HCT116 (cell line): ENCODE measurements at regions not wholly inside any gene's neighbourhood (a gene's known extent, or its start where the extent isn't known, plus 50 kb on each side); places are given as distances from the start of the nearest gene placed in this dataset.

Source experiments
- ATAC-seq: fragments of 200-7000 bp; cut with Tn5 transposase; 2 replicates; pipeline ENCODE4 v1.9.1; 2020; ENCODE audit warnings: mild to moderate bottlenecking, moderate library complexity
- BruUV-seq: library from RNA; stranded (reverse); fragments of 400-500 nt; replicated peaks from 2 replicates; lab custom pipeline; 2021; lab: Mats Ljungman, UMichigan
- CTCF ChIA-PET: fragments of 300-600 bp; sonication (Branson Sonifier 250); formaldehyde crosslinking; loops from one replicate; lab custom pipeline; 2021; ENCODE audit warnings: antibody characterized with exemption; lab: Charles Lee
- POLR2A ChIA-PET: fragments of 300-600, 350-600 bp; sonication (Branson Sonifier 250); formaldehyde crosslinking; loops from one replicate; lab custom pipeline; 2021; ENCODE audit warnings: antibody characterized with exemption; lab: Charles Lee
- RAD21 ChIA-PET, 2 experiments: fragments of 300-600 bp; sonication (Branson Sonifier 250); formaldehyde crosslinking; loops; one replicate each; lab custom pipeline; 2023; ENCODE audit warnings: low total read pairs in 2 of 2; ENCODE audit not compliant: uncharacterized antibody in 2 of 2, unreplicated experiment in 2 of 2, low non-redundant PET in 1 of 2; lab: Charles Lee
- DNase-seq: peaks from one replicate; pipeline ENCODE4 v3.0.0-alpha.2; 2010; ENCODE audit warnings: low read depth, low spot score
- H2AFZ ChIP-seq: fragments of 200-600 bp; shearing (Covaris generic), sonication (generic); 2 replicates; pipeline ENCODE4 v1.6.1; 2017; ENCODE audit warnings: low read depth, mixed run types, mixed read lengths, antibody characterized with exemption, low read length; ENCODE audit not compliant: poor library complexity, severe bottlenecking
- H3K27ac ChIP-seq: 2 replicates; pipeline ENCODE4 v1.5.1; 2012; ENCODE audit warnings: low read depth, low read length
- H3K27me3 ChIP-seq: fragments of 200-600 bp; sonication (generic); 2 replicates; pipeline ENCODE4 v1.6.1; 2016; ENCODE audit warnings: mixed run types, low read length, mixed read lengths; ENCODE audit not compliant: insufficient read depth
- H3K36me3 ChIP-seq, 2 experiments: fragments of 200-500 bp in 1 of 2; fragments of 200-600 bp in 1 of 2; sonication (Bioruptor generic) in 1 of 2; sonication (generic) in 1 of 2; 2 replicates each; pipeline versions ENCODE4 v1.5.1 to v1.6.1; 2014 to 2016; ENCODE audit warnings: low read length in 2 of 2, inconsistent platforms in 1 of 2, mixed read lengths in 1 of 2, mixed run types in 1 of 2; ENCODE audit not compliant: insufficient read depth in 2 of 2, control insufficient read depth in 1 of 2
- H3K4me1 ChIP-seq, 2 experiments: fragments of 200-600 bp in 1 of 2; sonication (generic) in 1 of 2; 2 replicates each; pipeline versions ENCODE4 v1.5.1 to v1.6.1; 2012 to 2017; ENCODE audit warnings: low read length in 2 of 2, inconsistent platforms in 1 of 2, mild to moderate bottlenecking in 1 of 2, mixed read lengths in 1 of 2, mixed run types in 1 of 2, moderate library complexity in 1 of 2; ENCODE audit not compliant: insufficient read depth in 2 of 2, control insufficient read depth in 1 of 2
- H3K4me2 ChIP-seq: fragments of 200-600 bp; sonication (generic); 2 replicates; pipeline ENCODE4 v1.6.1; 2017; ENCODE audit warnings: mixed run types, low read length, mixed read lengths
- H3K4me3 ChIP-seq, 2 experiments: fragments of 200-600 bp in 1 of 2; sonication (generic) in 1 of 2; replicated peaks in 1 of 2; 2 replicates each; pipeline ENCODE4 v1.5.1; 2011 to 2016; ENCODE audit warnings: low read length in 2 of 2, control low read depth in 1 of 2, low read depth in 1 of 2, mild to moderate bottlenecking in 1 of 2, mixed read lengths in 1 of 2, mixed run types in 1 of 2
- H3K79me2 ChIP-seq: fragments of 200-600 bp; sonication (generic); 2 replicates; pipeline ENCODE4 v1.6.1; 2017; ENCODE audit warnings: mild to moderate bottlenecking, mixed run types, low read length, moderate library complexity, mixed read lengths; ENCODE audit not compliant: insufficient read depth
- H3K9ac ChIP-seq: fragments of 200-600 bp; sonication (generic); 2 replicates; pipeline ENCODE4 v1.6.1; 2016; ENCODE audit warnings: low read length, mixed read lengths
- H3K9me2 ChIP-seq: fragments of 200-600 bp; sonication (generic), shearing (Covaris generic); 2 replicates; pipeline ENCODE4 v1.6.1; 2017; ENCODE audit warnings: mixed run types, mild to moderate bottlenecking, moderate library complexity; ENCODE audit not compliant: insufficient read depth
- H3K9me3 ChIP-seq, 2 experiments: fragments of 200-500 bp in 1 of 2; fragments of 200-600 bp in 1 of 2; sonication (Bioruptor generic) in 1 of 2; sonication (generic) in 1 of 2; 2 replicates each; pipeline ENCODE4 v1.6.1; 2014 to 2017; ENCODE audit warnings: low read length in 2 of 2, mixed read lengths in 2 of 2, inconsistent platforms in 1 of 2, low read depth in 1 of 2, mild to moderate bottlenecking in 1 of 2, mixed run types in 1 of 2, moderate library complexity in 1 of 2; ENCODE audit not compliant: control insufficient read depth in 1 of 2, insufficient read depth in 1 of 2
- H4K20me1 ChIP-seq: fragments of 200-600 bp; sonication (generic), shearing (Covaris generic); 2 replicates; pipeline ENCODE4 v1.6.1; 2017; ENCODE audit warnings: mixed run types, mild to moderate bottlenecking, moderate library complexity; ENCODE audit not compliant: insufficient read depth
- ELF1 ChIP-seq: IDR thresholded peaks from 2 replicates; pipeline ENCODE4 v1.6.1; 2012; ENCODE audit warnings: low read depth, borderline replicate concordance
- POLR2AphosphoS5 ChIP-seq: IDR thresholded peaks from 2 replicates; pipeline ENCODE4 v1.6.1; 2011; ENCODE audit warnings: mild to moderate bottlenecking, low read depth, low read length, moderate library complexity
- RAD21 ChIP-seq: IDR thresholded peaks from 2 replicates; pipeline ENCODE4 v1.6.1; 2012; ENCODE audit warnings: low read depth, mild to moderate bottlenecking
- YY1 ChIP-seq: IDR thresholded peaks from 2 replicates; pipeline ENCODE4 v1.6.1; 2011; ENCODE audit warnings: low read length, low read depth, moderate library complexity, mild to moderate bottlenecking; ENCODE audit not compliant: insufficient replicate concordance; ENCODE audit errors: extremely low read depth
- ZNF274 ChIP-seq: fragments of 200-500 bp; sonication (Bioruptor generic); IDR thresholded peaks from 2 replicates; pipeline ENCODE4 v1.6.1; 2014; ENCODE audit warnings: mild to moderate bottlenecking, low read depth, low read length, inconsistent platforms
- intact Hi-C: fragments of 100-400 bp; cut with micrococcal nuclease; formaldehyde crosslinking; loops from 2 replicates; pipeline ENCODE4 v1.10.0; 2022
- TF ChIP-seq, protein P1 (sequence below): IDR thresholded peaks from 2 replicates; pipeline ENCODE4 v1.6.1; 2011; ENCODE audit warnings: mild to moderate bottlenecking, low read length, moderate library complexity; ENCODE audit not compliant: insufficient replicate concordance; ENCODE audit errors: extremely low read depth

- TF ChIP-seq ELF1: no peak
- no peak for TF ChIP-seq POLR2AphosphoS5
- TF ChIP-seq ZNF274: no peak
- no peak for TF ChIP-seq YY1
Observed at GRCh38 chr4:126742885-126743284, 889.9 kb upstream of the INTU start (continued).

DNA sequence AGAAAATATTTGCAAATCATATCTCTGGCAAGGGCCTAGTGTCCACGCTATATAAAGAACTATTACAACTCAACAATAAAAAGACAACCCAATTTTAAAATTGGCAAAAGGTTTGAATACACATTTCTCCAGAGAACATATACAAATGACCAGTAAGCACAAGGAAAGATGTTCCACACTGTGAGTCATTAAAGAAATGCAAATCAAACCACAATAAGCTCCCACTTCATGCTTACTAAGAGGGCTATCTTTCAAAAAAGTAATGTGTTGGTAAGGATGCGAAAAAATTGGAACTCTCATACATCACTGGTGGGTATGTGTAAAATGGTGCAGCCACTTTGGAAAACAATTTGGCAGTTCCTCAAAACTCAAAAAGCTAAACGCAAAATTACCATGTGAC is 884.0 kb upstream of the INTU start:
- Histone ChIP-seq H3K27me3 (no peaks in the 10 kb centered on the region), H3K27ac (no peak overlapping the region), H3K79me2 (no peaks in the 10 kb centered on the region), H3K36me3 (no peaks in the 10 kb centered on the region), H3K9ac (no peak overlapping the region), H3K4me2 (no peak overlapping the region), H4K20me1 (no peaks in the 10 kb centered on the region), H3K4me1 (no peaks in the 10 kb centered on the region), H3K4me3 (no peak overlapping the region), H2AFZ (no peak overlapping the region), H3K9me2 (no peaks in the 10 kb centered on the region), H3K9me3 (no peaks in the 10 kb centered on the region)
- POLR2A ChIA-PET: no interaction called here
- TF ChIP-seq, protein P1, sequence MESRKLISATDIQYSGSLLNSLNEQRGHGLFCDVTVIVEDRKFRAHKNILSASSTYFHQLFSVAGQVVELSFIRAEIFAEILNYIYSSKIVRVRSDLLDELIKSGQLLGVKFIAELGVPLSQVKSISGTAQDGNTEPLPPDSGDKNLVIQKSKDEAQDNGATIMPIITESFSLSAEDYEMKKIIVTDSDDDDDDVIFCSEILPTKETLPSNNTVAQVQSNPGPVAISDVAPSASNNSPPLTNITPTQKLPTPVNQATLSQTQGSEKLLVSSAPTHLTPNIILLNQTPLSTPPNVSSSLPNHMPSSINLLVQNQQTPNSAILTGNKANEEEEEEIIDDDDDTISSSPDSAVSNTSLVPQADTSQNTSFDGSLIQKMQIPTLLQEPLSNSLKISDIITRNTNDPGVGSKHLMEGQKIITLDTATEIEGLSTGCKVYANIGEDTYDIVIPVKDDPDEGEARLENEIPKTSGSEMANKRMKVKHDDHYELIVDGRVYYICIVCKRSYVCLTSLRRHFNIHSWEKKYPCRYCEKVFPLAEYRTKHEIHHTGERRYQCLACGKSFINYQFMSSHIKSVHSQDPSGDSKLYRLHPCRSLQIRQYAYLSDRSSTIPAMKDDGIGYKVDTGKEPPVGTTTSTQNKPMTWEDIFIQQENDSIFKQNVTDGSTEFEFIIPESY: no peak
- no peak for TF ChIP-seq RAD21
- CTCF ChIA-PET: interaction anchor here (1.2 kb wide), 1 partner anchor 376 kb away, joined by 3 read pairs; no protein-coding TSS in a partner anchor
- RAD21 ChIA-PET: no interaction called here
- DNase-seq: no peak
- intact Hi-C loops: no loop called here
- ATAC-seq: no peak
- BruUV-seq: no TSS peak
